ENCODE measurements at regions not wholly inside any gene's neighbourhood (a gene's known extent, or its start where the extent isn't known, plus 50 kb on each side); places are given as distances from the start of the nearest gene placed in this dataset.

GRCh38 chr6:82080767-82081166 is 166.8 kb downstream of the IBTK start (continued):
- no peak for TF ChIP-seq GABPA (IDR thresholded peaks at IDR 0.05; ENCODE audit: borderline replicate concordance, insufficient read depth, low read length)

All from H1 (cell line).